ENCODE measurements at regions not wholly inside any gene's neighbourhood (a gene's known extent, or its start where the extent isn't known, plus 50 kb on each side); places are given as distances from the start of the nearest gene placed in this dataset.

DNA sequence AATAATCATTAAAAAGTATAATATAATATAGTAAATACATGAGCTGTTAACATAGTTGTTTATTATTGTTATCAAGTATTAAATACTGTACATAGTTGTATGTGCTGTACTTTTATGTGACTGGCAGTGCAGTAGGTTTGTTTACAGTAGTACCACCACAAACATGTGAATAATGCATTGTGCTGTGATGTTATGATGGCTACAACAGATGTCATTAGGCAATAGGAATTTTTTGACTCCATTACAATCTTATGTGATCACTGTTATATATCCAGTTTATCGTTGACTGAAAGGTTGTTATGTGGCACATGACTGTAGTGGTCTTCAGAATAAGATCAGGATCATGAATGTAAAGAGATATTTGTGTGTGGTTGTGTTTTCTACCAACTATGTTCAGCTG lies 577.8 kb downstream of the JRKL start:
- no peak for TF ChIP-seq POLR2AphosphoS5 (IDR thresholded peaks at IDR 0.05; ENCODE audit: insufficient read depth, low read depth, low read length)
- TF ChIP-seq, protein P1, sequence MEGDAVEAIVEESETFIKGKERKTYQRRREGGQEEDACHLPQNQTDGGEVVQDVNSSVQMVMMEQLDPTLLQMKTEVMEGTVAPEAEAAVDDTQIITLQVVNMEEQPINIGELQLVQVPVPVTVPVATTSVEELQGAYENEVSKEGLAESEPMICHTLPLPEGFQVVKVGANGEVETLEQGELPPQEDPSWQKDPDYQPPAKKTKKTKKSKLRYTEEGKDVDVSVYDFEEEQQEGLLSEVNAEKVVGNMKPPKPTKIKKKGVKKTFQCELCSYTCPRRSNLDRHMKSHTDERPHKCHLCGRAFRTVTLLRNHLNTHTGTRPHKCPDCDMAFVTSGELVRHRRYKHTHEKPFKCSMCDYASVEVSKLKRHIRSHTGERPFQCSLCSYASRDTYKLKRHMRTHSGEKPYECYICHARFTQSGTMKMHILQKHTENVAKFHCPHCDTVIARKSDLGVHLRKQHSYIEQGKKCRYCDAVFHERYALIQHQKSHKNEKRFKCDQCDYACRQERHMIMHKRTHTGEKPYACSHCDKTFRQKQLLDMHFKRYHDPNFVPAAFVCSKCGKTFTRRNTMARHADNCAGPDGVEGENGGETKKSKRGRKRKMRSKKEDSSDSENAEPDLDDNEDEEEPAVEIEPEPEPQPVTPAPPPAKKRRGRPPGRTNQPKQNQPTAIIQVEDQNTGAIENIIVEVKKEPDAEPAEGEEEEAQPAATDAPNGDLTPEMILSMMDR (IDR thresholded peaks at IDR 0.05; ENCODE audit: extremely low read depth in 1 of 2, insufficient read depth in 1 of 2, low read depth in 1 of 2, low read length in 2 of 2) = no peak
- TF ChIP-seq POLR2A (IDR thresholded peaks at IDR 0.05; ENCODE audit: low read depth, low read length) = no peak
- no peak for TF ChIP-seq FOS (IDR thresholded peaks at IDR 0.05; ENCODE audit: borderline replicate concordance, insufficient read depth, low read length)
- no peak for TF ChIP-seq EZH2 (IDR thresholded peaks at IDR 0.05; ENCODE audit: borderline replicate concordance, low read depth, low read length, severe bottlenecking)
- TF ChIP-seq, protein P2, sequence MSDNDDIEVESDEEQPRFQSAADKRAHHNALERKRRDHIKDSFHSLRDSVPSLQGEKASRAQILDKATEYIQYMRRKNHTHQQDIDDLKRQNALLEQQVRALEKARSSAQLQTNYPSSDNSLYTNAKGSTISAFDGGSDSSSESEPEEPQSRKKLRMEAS (IDR thresholded peaks at IDR 0.05; ENCODE audit: insufficient read depth, insufficient read length) = no peak
- no peak for TF ChIP-seq JUN (IDR thresholded peaks at IDR 0.05; ENCODE audit: borderline replicate concordance, insufficient read depth, insufficient read length, low read depth)
- no peak for TF ChIP-seq GATA2 (IDR thresholded peaks at IDR 0.05; ENCODE audit: insufficient read depth, insufficient read length, low read depth, low read length)

Data from endothelial cell of umbilical vein (primary cell).